ENCODE measurements at regions not wholly inside any gene's neighbourhood (a gene's known extent, or its start where the extent isn't known, plus 50 kb on each side); places are given as distances from the start of the nearest gene placed in this dataset.

DNA sequence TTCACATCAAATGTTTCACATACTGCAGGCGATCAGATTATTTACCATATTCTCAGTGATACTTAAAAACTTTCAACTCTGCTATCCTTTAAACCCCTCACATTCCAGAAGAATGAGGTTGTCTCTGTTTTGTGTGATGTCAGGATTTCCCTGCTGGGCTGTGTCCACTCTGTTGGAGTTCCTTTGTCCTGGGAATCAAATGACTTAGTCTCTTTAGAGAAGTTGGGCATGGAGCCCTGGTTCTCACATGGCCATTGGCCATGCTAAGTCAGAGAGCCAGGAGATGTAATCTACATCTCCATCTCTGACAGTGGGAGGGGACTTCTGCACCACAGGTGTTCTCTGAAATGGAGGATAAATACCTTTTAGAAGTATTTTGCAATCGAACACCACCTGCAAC lies 205.1 kb upstream of the MAF start:
- Histone ChIP-seq H3K9me3 (no peaks in the 10 kb centered on the region), H3K36me3 (no peaks in the 10 kb centered on the region), H3K4me1 (no peaks in the 10 kb centered on the region), H3K4me3 (no peak overlapping the region), H3K27ac (no peak overlapping the region), H3K27me3 (no peaks in the 10 kb centered on the region)
- no peak for TF ChIP-seq POLR2A (IDR thresholded peaks at IDR 0.05)
- TF ChIP-seq, protein P1, sequence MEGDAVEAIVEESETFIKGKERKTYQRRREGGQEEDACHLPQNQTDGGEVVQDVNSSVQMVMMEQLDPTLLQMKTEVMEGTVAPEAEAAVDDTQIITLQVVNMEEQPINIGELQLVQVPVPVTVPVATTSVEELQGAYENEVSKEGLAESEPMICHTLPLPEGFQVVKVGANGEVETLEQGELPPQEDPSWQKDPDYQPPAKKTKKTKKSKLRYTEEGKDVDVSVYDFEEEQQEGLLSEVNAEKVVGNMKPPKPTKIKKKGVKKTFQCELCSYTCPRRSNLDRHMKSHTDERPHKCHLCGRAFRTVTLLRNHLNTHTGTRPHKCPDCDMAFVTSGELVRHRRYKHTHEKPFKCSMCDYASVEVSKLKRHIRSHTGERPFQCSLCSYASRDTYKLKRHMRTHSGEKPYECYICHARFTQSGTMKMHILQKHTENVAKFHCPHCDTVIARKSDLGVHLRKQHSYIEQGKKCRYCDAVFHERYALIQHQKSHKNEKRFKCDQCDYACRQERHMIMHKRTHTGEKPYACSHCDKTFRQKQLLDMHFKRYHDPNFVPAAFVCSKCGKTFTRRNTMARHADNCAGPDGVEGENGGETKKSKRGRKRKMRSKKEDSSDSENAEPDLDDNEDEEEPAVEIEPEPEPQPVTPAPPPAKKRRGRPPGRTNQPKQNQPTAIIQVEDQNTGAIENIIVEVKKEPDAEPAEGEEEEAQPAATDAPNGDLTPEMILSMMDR (IDR thresholded peaks at IDR 0.05): no peak
- ATAC-seq (no peak), DNase-seq (no peak)
- 58% methylated on average over 2 of the region's 2 CpGs for WGBS (ENCODE audit: insufficient coverage, low coverage, low lambda C conversion rate, missing lambda C conversion rate)
- intact Hi-C loops (cut with DNase I): no loop called here

DNA sequence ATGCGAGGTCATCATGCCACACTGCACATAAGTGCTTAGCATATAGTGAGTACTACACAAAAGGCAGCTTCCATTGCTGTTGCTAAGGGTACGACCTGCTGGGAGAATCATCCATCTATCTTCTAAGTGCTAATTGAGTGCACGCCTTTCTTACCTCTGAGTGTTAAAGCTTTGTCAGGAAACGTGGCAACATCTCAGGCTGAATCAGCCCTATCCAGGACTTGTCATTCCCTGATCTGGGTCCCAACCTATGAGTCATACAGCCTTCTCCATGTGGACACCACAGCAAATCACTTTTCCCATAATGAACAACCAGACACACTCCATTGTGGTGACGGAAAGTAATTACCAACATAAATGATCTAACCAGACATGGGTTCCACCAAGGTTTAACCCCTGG lies 201.1 kb upstream of the MAF start:
- no peak overlapping the region for H3K4me3 ChIP-seq
- H3K27me3 ChIP-seq: no peaks in the 10 kb centered on the region
- intact Hi-C loops (cut with DNase I): no loop called here
- 85% methylated on average over 5 of the region's 5 CpGs for WGBS (ENCODE audit: insufficient coverage, low coverage, low lambda C conversion rate, missing lambda C conversion rate)
- no peaks in the 10 kb centered on the region for H3K36me3 ChIP-seq
- ATAC-seq (no peak), DNase-seq (no peak)
- H3K9me3 ChIP-seq: no peaks in the 10 kb centered on the region
- H3K4me1 ChIP-seq: no peaks in the 10 kb centered on the region
- H3K27ac ChIP-seq: no peak overlapping the region
- TF ChIP-seq POLR2A (IDR thresholded peaks at IDR 0.05): no peak
- TF ChIP-seq, protein P1 (IDR thresholded peaks at IDR 0.05): no peak

DNA sequence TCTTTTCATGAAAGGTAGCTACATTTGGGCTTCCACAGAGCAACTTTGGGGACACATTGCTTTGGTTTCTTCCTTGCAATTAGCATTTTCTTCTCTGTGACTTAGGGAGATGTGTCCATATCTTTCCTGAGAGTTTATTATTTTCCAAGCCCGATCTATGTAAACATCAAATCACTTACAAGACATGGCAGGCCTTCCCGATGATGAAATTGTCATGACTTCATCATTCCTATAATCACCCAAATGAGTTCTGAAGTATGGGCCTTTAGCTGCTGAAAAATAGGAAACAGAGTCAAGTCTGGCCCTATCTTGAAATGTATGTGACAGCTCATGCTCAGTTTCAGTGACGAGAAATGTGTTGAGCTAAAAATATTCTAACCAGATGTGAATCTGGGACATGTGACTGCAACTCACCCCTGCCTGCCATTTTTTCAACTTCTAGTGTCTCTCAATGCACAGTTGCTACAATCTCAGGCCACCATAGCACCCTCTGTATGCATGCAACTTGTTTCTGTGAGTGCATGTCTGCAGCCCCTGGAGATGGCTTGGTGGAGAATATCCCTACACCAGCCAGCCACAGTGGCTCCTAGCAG lies 199.6 kb upstream of the MAF start:
- ATAC-seq (no peak), DNase-seq (no peak)
- no peaks in the 10 kb centered on the region for H3K4me1 ChIP-seq
- TF ChIP-seq, protein P1 (IDR thresholded peaks at IDR 0.05): no peak
- H3K27me3 ChIP-seq: no peaks in the 10 kb centered on the region
- intact Hi-C loops (cut with DNase I): no loop called here
- H3K27ac ChIP-seq: no peak overlapping the region
- no peaks in the 10 kb centered on the region for H3K9me3 ChIP-seq
- WGBS (ENCODE audit: insufficient coverage, low coverage, low lambda C conversion rate, missing lambda C conversion rate): 78% methylated on average over 3 of the region's 3 CpGs
- no peak overlapping the region for H3K4me3 ChIP-seq
- H3K36me3 ChIP-seq: no peaks in the 10 kb centered on the region

DNA sequence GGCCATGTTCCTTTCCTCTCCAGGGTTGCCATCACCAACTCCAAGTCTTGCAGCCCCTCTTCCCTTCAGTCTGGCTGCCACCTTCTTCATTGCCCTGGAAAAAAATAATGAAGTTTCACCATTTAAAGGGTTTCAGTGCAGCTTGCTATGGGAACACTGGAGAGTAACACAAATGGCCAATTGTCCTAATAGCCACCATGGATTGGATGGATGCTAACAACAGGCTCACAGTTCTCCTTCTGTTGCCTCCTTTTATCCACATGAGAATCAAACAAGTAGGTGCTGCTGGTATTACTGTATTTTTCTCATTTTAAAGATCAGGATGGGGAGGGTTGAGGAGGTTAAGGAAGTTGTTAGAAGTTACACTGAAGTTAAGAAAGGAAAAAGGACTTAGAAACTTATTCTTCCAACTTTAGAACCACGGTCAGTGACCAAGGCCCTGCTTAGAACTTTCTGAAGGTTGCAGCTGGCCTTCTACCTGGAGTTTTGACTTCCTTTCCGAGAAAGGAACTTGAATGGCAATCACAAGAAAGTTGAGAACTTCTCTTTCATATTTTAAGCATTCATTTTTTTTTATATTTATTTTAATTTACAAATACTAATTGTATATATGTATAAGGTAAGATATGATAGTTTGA lies 198.0 kb upstream of the MAF start:
- no peaks in the 10 kb centered on the region for H3K36me3 ChIP-seq
- no peaks in the 10 kb centered on the region for H3K27me3 ChIP-seq
- H3K4me3 ChIP-seq: no peak overlapping the region
- TF ChIP-seq, protein P1 (IDR thresholded peaks at IDR 0.05): no peak
- no peak for TF ChIP-seq POLR2A (IDR thresholded peaks at IDR 0.05)
- 68% methylated on average over 2 of the region's 2 CpGs for WGBS (ENCODE audit: insufficient coverage, low coverage, low lambda C conversion rate, missing lambda C conversion rate)
- H3K4me1 ChIP-seq: no peaks in the 10 kb centered on the region
- DNase-seq (no peak), ATAC-seq (no peak)
- intact Hi-C loops (cut with DNase I): no loop called here
- no peaks in the 10 kb centered on the region for H3K9me3 ChIP-seq
- H3K27ac ChIP-seq: no peak overlapping the region

Measured in right lobe of liver (tissue), 6 donors.